ENCODE measurements at regions not wholly inside any gene's neighbourhood (a gene's known extent, or its start where the extent isn't known, plus 50 kb on each side); places are given as distances from the start of the nearest gene placed in this dataset.

DNA sequence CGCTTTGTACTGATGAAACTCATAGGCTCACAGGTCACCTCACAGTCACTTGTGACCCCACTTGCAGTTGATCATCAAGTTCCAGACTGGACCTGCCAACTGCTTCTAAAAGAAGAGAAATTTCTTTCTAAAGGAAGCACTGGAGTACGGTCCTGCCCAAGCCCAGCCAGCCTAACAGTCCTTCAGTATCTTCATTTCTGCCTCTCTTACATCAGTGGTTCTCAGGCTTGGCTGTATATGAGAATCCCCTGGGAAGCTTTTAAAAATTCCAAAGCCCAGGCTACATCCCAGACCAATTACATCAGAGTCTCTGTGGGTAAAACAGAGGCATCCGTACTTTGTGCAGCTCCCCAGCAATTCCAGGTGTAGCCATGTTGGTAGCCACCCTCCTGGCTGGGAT lies 282.1 kb downstream of the NFIB start:
- DNase-seq = no peak

DNA sequence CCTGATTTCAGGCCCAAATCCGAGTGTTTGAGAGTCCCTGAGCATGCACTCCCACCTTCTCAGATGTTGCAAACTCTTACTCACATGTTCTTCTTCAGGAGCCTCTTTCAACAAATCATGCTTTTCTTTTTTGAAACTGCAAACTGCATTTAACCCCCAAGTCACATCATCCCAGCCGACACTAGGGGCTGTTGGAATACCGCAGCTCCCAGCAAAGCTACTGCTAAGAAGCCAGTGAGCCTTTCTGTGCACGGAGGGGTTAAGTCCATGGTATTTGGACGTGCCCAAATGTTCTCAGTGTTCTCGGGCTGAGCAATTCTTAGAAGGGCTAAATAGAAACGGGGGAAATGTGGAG lies 282.9 kb downstream of the NFIB start:
- no peak for DNase-seq

- no peak for DNase-seq
These were observed 283.4 kb downstream of the NFIB start for GRCh38 chr9:14030375-14031059.

- no peak for DNase-seq
These were observed 284.1 kb downstream of the NFIB start for GRCh38 chr9:14029806-14030374.

- DNase-seq = no peak
These were observed 286.7 kb downstream of the NFIB start for GRCh38 chr9:14027116-14027800.

- no peak for DNase-seq
These were observed 288.2 kb downstream of the NFIB start for GRCh38 chr9:14025741-14026140.

DNA sequence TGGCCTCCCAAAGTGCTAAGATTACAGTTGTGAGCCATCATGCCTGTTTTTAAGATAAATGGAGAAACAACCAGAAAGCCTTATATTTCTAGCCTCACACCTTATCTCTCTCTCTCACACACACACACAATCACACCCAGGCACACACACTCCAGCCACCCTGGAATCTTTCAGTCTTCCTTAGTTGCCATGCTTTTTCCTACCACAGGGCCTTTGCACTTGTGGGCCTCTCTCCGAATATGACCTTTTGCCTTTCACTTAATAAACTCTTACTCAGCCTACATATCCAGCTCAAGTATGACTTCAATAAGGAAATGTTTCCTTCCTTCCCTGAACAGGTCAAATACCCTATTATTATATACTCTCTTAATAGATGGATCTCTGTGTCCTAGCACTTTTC lies 290.7 kb downstream of the NFIB start:
- no peak for DNase-seq

DNA sequence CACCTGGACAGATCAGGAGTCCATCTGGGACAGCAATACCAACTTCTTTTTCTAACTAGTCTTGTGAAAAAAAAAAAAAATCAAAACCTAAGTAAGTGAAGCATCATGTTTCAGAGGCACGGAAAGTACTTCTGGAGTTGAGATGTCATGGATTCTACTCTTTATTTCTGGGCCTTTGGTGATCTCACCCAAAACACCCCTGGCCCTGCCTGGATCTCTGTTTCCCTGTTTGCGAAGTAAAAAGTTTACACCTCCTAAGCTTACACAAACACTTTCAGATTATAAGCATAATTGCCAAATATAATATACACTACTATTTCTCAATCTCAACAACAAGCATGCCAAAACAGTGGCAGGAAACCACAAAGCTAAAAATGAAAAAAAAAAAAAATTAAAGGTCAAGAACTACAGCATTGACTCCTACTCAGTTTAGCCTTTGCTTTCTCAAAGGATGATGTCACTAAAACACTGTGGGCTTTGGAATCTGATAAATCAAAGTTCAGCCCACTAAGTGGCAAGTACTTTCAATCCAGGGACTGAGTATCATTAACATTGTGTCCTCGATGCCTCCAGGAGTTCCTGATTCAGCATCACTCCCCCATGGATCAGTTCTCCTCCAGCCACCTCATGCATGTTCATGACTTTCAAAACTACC lies 291.9 kb downstream of the NFIB start:
- DNase-seq = no peak

DNA sequence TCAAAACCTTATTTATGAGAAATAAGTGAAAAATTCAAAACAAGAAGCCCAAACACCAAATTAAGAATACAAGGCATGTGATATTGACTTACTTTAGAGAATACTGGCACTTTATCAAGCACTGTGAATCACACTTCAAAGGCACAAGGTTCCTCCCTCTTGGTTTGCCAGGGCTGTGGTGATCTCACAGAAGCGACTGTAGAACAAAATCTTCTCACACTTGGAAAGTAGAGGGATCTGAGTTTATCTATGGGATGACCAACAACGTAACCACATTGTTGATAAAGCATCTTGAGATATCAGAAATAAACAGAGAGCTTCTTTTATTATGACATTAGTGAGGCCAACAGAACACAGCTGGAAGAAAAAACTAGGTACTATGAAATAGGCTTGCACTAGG lies 295.9 kb downstream of the NFIB start:
- DNase-seq = no peak

GRCh38 chr9:14014744-14015143 lies 299.2 kb downstream of the NFIB start:
- DNase-seq = no peak

DNA sequence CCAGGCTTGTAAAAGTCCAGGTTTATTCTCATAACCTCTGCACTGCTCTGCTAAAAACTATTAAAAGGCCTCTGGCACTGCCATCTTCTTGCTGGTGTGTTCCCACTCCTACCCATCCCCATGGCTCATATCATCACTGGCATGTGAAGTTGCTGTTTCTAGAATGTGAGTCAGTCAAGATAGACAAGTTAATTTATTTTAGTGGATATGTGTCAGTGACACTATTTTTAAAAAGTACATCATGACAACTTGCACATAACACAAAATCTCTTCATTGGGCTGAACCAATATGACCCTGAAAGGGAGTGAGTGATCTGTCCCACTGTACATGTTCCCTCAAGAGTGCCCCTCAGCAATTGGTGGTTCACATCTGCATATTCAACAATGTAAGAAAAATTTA lies 299.7 kb downstream of the NFIB start:
- DNase-seq = no peak

DNA sequence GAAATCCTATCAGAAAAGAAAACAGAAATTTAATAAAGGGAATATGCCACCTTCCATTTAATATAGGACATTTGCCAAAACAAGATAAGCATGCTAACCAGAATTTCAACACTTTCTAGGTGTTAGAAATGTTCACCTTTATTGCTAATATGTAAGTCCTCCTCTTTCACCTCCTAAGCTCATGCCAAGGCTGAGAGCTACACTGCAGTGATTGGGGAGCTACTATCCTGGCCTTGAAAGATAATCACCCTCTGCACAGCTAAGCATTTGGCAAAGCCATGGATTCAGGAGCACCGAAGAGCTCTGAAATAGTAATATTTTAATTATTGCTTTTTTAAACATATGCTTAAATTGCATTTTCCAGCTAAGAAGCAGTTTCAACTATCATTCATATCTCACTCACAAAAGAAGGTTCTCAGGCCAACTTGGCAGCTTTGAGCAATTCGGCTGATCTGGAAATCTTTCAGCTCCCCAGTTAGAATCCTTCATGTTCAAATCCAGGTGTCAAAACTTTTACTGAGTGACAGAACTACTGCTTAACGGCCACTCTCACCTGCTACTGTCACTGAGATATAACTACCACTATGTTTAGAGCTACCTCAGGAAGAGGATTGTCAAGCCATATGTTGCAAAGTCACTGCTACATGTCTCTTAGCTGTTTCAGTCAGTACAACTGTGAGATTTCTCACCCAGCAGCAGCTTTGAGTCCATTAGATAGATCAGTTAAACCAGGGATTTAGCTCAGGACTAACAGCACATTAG lies 302.0 kb downstream of the NFIB start:
- no peak for DNase-seq

DNA sequence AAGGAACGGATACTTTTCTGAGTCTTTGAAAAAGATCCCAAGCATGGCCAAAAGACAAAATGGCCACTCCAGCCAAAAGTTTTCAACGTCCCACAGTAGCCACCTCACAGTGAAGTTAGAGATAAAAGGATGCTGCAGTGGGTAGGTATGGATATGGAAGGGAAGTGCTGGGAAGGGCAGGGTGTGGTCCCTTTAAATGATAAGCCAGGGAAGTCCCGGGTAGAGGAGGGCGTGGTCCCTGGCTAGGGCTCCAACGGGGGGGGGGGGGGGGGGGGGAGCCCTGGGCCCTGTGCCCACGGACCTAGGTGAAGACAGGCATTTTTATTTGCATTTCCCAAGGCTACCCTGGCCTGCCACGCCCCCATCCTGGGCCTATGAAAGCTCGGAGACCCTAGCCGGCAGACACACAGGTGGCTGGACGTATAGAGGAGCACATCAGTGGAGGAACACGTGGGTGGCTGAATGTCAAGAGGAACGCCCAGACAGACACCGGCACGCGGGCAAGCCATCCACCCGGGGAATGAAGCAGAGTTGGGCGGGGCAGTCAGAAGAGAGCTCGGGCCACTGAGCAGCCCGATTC lies 306.7 kb downstream of the NFIB start:
- DNase-seq = no peak

DNA sequence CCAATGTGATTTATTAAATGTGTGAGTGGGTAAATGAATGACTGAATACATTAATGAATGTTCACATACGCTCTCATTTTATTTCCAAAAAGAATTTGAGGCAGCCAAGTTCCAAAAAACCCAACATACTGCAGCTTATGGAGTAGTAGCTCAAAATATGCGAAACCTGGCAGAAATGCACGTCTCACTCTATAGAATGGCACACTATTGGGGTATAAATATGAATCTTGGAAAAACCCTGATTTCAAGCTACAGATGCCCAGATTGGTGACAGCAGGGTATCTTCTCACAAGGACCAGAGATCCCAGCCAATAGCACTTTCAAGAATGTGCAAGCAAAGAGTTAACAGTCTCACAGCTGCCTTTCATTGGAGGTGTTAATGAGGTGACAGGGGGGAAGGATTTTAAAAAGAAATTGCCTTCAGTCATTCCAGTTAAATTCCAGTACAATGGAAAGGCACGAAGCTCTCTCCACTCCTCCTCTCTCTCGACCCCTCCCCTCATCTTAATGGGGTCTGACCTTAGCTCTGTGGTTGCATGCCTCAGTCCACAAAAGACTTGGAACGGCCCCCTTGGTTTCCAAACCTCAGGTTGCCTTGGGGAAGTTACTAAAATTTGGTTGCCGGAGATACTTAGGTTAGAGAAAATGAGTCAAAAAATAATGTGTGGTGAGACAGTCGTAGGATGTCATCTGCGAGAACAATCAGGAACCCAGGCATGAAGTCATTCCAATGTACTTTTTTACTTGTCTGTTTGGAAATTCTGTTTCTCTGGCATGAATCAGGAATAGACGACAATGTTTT lies 307.4 kb downstream of the NFIB start:
- DNase-seq = no peak

DNA sequence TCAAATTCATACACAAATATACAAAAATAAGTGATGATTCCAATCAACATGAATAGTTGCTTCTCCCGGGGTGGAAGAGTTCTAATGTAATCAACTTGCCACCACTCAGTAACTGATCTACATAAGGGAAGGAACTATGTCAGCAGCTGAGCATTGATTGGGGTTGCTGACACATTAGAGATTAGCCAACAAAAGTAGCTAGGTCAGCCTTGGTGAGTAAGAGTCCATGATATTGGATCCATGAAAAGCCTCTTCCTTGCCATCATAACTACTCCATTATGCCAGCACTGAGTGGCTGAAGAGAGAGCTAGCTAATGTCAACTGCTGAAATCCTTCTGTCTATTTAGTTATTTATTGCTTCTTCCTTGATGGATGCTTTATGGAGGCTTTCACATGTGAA lies 309.8 kb downstream of the NFIB start:
- DNase-seq = no peak

GRCh38 chr9:13994240-13994639 lies 319.7 kb downstream of the NFIB start:
- no peak for DNase-seq

DNA sequence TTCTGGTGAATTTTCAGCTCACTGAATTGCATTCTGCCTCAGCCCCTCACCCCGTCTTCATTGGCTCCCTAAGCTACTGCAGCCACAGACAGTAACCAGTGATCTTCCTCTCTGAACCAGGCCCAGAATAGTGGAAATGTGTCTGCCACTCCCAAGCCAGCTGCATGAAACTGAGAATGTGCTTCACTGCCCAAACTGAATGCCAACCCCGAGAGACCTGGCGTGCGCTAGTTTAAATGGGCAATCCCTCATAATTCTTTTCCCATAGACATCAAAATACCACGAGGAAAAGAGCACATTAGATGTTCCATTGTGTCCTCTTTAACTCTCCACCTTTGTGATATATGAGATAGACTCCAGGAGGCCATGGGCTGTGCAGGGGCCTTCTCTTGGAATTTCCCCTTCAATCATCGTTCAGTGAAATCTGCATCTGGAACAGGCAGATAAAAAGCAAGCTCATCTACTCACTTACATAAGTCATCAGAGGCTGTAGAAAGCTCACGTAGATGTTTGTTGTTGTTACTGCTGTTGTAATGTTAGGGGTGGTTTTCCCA lies 320.2 kb downstream of the NFIB start:
- DNase-seq = no peak

DNA sequence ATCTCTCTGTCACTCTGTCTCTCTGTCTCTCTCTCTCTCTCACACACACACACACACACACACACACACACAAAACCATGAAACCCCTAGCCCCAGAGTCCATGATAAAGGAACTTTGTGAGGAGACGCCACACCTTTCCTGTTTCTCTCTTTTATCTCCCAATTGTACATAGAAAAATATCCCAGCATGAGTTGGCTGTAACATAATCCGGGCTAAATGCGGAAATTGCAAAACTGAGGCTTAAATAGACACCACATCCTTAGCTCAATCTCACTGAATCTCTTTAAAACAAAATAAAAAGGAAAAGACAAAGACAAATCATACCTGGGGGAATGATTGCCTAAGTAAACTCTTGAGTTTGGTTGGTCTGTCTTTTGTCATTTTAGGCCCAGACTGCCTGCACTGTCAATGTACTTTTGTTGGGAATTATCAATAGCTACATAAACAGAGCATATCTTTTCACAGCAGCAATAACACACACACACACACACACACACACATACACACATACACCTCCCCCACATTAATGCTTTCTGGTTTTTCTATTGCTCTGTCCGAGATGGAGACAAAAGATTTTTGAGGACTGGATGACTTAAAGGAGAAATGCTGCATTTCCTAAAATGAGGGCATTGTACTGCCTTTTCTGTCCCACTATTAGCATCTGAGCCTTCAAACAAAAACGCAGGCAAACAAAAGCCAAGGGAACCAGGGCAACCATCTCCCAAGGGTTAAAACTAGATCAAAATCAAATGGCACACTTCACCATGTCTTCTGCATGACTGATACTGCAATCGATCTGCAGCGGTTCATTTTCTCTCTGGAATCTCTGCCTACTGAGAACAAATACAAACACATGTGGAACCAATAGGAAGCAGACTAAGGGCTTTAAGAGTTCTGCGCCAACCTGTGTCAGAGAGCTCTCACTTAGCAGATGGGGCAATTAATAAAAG lies 321.5 kb downstream of the NFIB start:
- no peak for DNase-seq

GRCh38 chr9:13991395-13991794 lies 322.5 kb downstream of the NFIB start:
- no peak for DNase-seq

DNA sequence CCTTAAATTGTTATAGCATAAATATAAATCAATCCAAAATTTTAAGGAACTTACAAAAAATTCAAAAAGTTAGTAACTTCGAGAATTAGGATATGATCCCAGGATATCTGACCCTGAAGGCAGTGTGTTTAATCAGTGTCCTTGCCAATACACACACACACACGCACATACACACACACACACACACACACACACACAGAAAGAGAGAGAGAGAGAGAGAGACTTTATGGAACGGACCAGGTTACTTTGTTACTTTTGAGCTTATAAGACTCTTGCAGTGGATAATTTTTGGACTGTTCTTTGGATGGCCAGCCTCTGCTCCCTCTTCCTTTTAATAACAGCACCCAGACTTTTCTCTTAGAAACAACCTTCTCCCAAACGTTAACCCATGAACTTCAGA lies 322.9 kb downstream of the NFIB start:
- DNase-seq = no peak

- no peak for DNase-seq
These were observed 323.6 kb downstream of the NFIB start for GRCh38 chr9:13990331-13990730.
